HL-60 (cell line): ENCODE measurements at regions not wholly inside any gene's neighbourhood (a gene's known extent, or its start where the extent isn't known, plus 50 kb on each side); places are given as distances from the start of the nearest gene placed in this dataset.

Source experiments
- DNase-seq, 2 experiments: peaks; one replicate each; pipeline ENCODE4 v3.0.0-alpha.2; 2010 to 2020; ENCODE audit warnings: low read depth in 1 of 2, low spot score in 1 of 2
- H3K27ac ChIP-seq: fragments of 250-450 bp; sonication (Bioruptor Pico); replicated peaks from 2 replicates; pipeline ENCODE4 v1.5.1; 2020; ENCODE audit warnings: mild to moderate bottlenecking, moderate library complexity
- H3K27me3 ChIP-seq: fragments of 250-450 bp; sonication (Bioruptor Pico); 2 replicates; pipeline ENCODE4 v1.5.1; 2021; ENCODE audit warnings: mild to moderate bottlenecking, moderate library complexity; ENCODE audit not compliant: insufficient read depth, poor library complexity, severe bottlenecking
- H3K4me3 ChIP-seq: replicated peaks from 2 replicates; pipeline ENCODE4 v1.5.1; 2011; ENCODE audit warnings: mild to moderate bottlenecking, control low read depth, low read length; ENCODE audit not compliant: insufficient read depth
- GABPA ChIP-seq: IDR thresholded peaks from 2 replicates; pipeline ENCODE4 v1.6.1; 2012; ENCODE audit warnings: low read depth
- POLR2AphosphoS5 ChIP-seq: IDR thresholded peaks from 2 replicates; pipeline ENCODE4 v1.6.1; 2012; ENCODE audit warnings: low read depth
- SPI1 ChIP-seq: IDR thresholded peaks from 2 replicates; pipeline ENCODE4 v1.6.1; 2012; ENCODE audit warnings: low read depth, mild to moderate bottlenecking, borderline replicate concordance
- TF ChIP-seq, protein P1 (sequence below): IDR thresholded peaks from 2 replicates; pipeline ENCODE4 v1.6.1; 2012; ENCODE audit warnings: low read depth; ENCODE audit not compliant: insufficient replicate concordance
- TF ChIP-seq, protein P2 (sequence below): IDR thresholded peaks from one replicate; pipeline ENCODE4 v1.5.1; 2011; ENCODE audit warnings: low read length, control low read depth, inconsistent platforms; ENCODE audit not compliant: insufficient read depth

DNA sequence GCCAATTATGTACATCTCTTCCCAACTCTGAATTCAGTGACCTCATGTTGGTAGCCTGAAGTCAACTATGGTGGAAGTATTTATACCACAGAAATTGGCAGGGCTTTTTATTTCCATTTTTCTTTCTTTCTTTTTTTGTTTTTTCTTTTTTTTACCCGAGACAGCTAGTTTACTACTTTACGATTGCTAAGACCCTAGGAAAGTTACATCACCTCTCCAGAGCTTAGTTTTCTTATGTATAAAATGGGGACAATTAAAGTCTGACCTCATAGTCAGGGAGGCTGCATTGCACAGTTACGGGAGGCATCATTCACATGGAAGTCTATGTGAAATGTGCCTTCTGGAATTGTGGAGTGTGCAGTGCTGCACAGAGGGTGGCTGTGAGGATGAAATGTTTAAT, 194.3 kb downstream of the MTX2 start:
- Histone ChIP-seq H3K27ac (no peak overlapping the region), H3K4me3 (no peak overlapping the region), H3K27me3 (peaks cover 18% of the 10 kb centered on the region)
- TF ChIP-seq GABPA (no peak), POLR2AphosphoS5 (no peak), SPI1 (no peak)
- TF ChIP-seq, protein P1, sequence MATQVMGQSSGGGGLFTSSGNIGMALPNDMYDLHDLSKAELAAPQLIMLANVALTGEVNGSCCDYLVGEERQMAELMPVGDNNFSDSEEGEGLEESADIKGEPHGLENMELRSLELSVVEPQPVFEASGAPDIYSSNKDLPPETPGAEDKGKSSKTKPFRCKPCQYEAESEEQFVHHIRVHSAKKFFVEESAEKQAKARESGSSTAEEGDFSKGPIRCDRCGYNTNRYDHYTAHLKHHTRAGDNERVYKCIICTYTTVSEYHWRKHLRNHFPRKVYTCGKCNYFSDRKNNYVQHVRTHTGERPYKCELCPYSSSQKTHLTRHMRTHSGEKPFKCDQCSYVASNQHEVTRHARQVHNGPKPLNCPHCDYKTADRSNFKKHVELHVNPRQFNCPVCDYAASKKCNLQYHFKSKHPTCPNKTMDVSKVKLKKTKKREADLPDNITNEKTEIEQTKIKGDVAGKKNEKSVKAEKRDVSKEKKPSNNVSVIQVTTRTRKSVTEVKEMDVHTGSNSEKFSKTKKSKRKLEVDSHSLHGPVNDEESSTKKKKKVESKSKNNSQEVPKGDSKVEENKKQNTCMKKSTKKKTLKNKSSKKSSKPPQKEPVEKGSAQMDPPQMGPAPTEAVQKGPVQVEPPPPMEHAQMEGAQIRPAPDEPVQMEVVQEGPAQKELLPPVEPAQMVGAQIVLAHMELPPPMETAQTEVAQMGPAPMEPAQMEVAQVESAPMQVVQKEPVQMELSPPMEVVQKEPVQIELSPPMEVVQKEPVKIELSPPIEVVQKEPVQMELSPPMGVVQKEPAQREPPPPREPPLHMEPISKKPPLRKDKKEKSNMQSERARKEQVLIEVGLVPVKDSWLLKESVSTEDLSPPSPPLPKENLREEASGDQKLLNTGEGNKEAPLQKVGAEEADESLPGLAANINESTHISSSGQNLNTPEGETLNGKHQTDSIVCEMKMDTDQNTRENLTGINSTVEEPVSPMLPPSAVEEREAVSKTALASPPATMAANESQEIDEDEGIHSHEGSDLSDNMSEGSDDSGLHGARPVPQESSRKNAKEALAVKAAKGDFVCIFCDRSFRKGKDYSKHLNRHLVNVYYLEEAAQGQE, result no peak
- TF ChIP-seq, protein P2, sequence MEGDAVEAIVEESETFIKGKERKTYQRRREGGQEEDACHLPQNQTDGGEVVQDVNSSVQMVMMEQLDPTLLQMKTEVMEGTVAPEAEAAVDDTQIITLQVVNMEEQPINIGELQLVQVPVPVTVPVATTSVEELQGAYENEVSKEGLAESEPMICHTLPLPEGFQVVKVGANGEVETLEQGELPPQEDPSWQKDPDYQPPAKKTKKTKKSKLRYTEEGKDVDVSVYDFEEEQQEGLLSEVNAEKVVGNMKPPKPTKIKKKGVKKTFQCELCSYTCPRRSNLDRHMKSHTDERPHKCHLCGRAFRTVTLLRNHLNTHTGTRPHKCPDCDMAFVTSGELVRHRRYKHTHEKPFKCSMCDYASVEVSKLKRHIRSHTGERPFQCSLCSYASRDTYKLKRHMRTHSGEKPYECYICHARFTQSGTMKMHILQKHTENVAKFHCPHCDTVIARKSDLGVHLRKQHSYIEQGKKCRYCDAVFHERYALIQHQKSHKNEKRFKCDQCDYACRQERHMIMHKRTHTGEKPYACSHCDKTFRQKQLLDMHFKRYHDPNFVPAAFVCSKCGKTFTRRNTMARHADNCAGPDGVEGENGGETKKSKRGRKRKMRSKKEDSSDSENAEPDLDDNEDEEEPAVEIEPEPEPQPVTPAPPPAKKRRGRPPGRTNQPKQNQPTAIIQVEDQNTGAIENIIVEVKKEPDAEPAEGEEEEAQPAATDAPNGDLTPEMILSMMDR, result no peak
- no peak for DNase-seq

- Histone ChIP-seq H3K27me3 (peaks cover 23% of the 10 kb centered on the region), H3K4me3 (no peak overlapping the region), H3K27ac (no peak overlapping the region)
- TF ChIP-seq, protein P1, result no peak
- TF ChIP-seq POLR2AphosphoS5 (no peak), SPI1 (no peak), GABPA (no peak)
- TF ChIP-seq, protein P2, result no peak
- DNase-seq, result no peak
Measured at GRCh38 chr2:176464886-176465564, 195.8 kb downstream of the MTX2 start.

- no peak for DNase-seq
- Histone ChIP-seq H3K27ac (no peak overlapping the region), H3K27me3 (peaks cover 23% of the 10 kb centered on the region), H3K4me3 (no peak overlapping the region)
- TF ChIP-seq, protein P1, result no peak
- no peak for TF ChIP-seq SPI1
- TF ChIP-seq POLR2AphosphoS5, result no peak
- TF ChIP-seq GABPA, result no peak
- TF ChIP-seq, protein P2, result no peak
Measured at GRCh38 chr2:176466918-176467452, 197.7 kb downstream of the MTX2 start.
